Hepatic stellate cell (primary cell): ENCODE measurements at regions not wholly inside any gene's neighbourhood (a gene's known extent, or its start where the extent isn't known, plus 50 kb on each side); places are given as distances from the start of the nearest gene placed in this dataset.
"Not testable (repeated sequence)": the region's sequence is repeated elsewhere in the genome, so short reads cannot be mapped to it uniquely, and the experiment has no call there.

Experiments
- DNase-seq: peaks from one replicate; pipeline ENCODE4 v3.0.0; 2011; ENCODE audit warnings: low spot score

DNA sequence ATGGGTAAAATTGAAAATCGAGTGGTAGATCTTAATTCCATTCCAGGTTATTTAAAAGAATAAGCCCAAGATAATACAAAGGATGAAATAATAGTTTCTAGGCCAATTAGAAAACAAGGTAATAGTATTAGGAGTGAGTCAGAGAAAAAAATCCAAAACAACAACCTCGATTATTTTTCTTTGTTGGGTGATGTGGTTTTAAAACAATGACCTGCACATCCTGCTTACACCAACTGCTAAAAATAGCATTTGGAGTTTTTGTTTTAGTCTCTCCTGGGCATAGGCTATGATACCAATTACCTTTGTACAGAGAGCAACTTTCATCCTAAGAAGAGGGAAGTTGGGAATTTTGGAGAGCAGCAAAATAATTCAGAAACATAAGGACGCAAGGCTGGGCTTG lies 101.7 kb upstream of the MYO10 start:
- no peak for DNase-seq

DNA sequence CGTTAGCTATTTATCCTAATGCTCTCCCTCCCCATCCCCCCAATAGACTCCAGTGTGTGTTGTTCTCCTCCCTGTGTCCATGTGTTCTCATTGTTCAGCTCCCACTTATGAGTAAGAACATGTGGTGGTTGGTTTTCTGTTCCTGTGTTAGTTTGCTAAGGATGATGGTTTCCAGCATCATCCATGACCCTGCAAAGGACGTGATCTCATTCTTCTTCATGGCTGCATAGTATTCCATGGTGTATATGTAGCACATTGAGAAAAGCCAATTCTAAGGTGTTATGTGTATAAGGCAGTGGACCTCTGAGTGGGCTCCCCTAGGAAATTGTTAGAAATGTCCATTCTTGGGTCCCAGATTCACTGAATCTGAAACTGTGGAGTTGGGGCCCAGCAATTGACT lies 103.1 kb upstream of the MYO10 start:
- DNase-seq = no peak

DNA sequence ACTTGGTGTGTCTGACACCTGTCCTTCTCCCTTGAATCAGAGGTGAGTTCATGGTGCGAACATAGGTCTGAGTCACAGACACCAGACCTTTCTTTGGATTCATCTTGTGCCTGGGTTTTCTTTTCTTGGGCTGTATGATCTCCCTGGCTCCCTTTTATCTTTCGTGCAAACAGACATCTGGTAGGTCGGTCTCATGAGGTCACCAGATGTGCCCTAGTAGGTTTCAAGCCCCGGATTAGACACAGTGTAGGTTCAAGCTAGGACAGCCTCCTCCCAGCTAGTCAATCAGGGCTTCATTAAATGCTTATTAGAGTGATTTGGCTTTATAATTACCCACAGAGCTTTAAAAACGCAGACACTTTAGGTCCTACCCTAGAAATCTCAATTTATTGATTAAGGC lies 106.0 kb upstream of the MYO10 start:
- no peak for DNase-seq

DNA sequence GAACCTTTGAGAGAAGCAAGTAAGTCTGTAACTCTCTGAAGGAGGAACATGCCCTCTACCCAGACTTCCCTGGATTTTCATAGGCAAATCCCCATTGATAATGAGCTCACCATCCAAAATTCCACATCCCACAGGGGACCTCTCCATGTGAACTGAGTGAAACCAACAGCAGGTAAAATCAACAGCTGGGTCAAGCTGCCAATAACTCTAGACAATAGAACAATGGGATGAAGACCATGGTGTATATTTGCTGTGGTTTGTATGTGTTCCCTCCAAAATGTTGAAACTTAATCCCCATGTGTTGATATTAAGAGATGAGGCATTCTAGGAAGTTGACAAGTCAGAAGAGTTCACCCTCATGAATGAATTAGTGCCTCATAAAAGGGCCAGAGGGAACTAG lies 110.2 kb upstream of the MYO10 start:
- DNase-seq = no peak

DNA sequence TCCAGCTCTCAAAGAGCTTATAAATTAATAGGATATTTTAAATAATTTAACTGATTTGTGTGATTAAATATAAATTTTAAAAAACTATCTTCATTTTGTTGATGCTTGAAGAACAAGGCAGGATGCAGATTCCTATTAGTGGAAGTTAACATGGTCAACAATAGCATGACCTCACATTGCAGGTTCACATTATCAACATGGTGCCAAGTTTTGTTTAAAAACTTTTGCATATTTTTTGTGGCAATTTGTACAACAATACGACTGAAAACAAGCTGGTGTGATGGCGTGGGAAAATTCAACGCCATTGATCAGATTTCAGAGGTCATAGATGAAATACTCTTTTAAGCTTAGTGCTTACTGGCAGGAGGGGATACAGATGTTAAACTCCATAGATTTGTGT lies 114.1 kb upstream of the MYO10 start:
- no peak for DNase-seq

DNA sequence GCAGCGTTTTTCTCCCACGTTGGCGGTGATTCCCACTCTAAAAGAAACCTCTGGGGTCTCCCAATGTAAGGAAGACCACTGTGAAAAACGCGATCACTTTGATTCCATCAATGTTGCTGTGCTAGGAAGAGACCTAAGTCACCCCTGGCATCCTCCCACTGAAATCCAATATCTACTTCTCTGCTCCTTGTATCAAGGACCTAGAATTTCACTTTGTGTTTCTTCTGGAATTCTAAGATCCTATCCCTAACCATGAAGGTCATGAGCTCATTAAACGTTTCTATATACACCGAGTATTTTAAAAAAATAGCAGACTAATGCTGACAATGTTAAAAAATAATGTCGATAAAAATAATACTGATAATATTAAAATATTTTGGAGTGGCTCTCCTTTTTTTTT lies 118.8 kb upstream of the MYO10 start:
- no peak for DNase-seq

DNA sequence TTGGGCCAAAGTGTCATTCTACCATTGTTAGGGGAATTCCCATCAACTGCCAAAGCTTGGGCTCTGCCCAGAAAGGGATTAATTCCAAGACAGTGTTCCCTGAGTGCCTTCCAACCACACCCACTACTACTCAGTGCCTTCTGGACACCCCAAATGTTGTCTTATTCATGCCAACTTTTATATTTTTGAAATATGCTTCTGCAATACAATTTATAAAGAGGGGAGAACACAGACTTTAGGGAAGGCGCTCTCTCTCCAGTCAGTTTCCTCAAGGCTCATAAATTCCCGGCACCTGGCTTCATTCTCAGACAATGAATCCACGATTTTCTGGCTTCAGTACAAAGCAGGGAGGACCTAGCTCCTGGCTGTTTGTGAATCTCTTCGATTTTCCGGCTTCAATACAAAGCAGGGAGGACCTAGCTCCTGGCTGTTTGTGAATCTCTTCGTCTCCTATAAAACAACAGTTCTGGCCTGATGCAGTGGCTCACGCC lies 120.1 kb upstream of the MYO10 start:
- no peak for DNase-seq

DNA sequence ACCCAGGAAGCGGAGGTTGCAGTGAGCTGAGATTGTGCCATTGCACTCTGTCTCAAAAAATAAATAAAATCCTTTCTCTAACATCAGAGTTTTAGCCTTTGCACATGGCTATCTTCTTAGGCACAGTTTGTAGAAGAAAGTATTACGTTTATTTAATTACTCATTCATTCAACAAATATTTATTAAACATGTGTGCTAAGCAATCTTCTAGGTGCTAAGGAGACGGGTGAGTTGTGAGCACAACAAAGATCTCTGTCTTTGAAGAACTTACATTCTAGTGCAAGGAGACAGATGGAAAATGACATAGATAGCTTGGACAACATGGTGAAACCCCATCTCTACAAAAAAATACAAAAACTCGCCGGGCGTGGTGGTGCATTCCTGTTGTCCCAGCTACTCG lies 122.3 kb upstream of the MYO10 start:
- no peak for DNase-seq

DNA sequence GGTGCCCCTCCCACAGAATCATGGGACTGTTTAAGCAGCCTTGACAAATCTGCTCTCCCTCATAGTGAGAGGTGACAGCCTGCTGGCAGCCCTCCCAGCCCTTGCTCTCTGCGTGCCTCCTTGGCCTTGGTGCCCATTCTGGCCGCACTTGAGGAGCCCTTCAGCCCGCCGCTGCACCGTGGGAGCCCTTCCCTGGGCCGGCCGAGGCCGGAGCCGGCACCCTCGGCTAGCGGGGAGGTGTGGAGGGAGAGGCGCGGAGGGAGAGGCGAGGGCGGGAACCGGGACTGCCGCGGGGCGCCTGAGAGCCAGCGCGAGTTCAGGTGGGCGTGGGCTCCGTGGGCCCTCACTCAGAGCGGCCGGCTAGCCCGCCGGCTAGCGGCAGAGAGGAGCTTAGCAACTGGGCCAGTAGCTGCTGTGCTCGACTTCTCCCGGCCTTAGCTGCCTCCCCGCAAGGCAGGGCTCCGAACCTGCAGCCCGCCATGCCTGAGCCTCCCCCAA lies 125.9 kb upstream of the MYO10 start:
- no peak for DNase-seq

DNA sequence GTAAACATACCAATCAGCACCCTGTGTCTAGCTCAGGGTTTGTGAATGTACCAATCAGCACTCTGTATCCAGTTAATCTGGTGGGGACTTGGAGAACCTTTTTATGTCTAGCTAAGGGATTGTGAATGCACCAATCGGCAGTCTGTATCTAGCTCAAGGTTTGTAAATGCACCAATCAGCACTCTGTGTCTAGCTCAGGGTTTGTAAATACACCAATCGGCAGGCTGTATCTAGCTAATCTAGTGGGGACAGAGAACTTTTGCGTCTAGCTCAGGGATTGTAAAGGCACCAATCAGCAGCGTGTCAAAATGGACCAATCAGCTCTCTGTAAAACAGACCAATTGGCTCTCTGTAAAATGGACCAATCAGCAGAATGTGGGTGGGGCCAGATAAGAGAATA lies 126.7 kb upstream of the MYO10 start:
- DNase-seq = not testable (repeated sequence)

DNA sequence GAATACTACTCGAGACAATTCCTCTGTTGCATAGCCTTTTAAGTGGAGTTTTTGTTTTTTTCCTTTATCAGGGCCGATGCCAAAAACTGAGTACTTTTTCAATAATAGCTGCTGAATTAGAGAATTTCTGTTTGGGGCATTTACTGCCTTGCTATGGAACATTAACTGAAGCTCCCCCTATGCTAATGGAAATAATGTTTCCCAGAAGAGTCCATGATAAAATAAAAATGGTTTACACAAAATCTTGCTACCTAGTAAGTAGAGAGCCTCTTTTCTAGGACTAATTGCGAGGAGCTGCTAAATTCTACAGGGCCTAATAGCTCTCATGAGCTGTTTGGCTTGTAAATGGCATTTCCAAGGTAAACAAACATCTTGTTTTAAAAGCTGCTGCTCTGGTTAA lies 128.2 kb upstream of the MYO10 start:
- DNase-seq = no peak

DNA sequence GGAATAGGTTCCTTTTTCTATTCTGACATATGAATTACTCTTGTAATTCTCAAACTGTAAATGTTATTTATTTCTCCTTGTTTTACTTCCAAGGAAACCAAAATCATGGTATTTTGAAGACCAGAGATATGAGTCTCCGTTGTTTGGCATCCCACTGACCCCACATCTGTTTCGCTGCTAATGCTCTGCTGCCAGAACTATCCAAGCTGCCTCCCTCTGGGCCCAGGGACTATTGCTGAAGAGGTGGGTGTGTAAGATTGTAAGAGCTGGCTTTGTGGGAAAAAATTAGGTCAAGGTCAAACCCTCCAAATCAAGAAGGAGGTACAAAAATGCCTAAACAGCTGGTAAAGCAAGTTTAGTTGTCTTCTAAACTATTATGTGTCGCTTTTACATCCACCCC lies 129.4 kb upstream of the MYO10 start:
- DNase-seq = no peak

DNA sequence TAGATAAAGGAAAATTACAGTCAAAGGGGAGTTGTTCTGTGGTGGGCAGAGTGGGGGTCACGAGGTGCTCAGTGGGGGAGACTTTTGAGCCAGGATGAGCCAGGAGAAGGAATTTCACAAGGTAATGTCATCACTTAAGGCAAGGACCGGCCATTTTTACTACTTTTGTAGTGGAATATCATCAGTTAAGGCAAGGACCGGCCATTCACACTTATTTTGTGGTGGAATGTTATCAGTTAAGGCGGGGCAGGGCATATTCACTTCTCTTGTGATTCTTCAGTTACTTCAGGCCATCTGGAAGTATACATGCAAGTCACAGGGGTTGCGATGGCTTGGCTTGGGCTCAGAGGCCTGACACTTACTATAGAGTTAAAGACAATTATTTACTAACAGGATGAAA lies 129.9 kb upstream of the MYO10 start:
- not testable (repeated sequence) for DNase-seq

DNA sequence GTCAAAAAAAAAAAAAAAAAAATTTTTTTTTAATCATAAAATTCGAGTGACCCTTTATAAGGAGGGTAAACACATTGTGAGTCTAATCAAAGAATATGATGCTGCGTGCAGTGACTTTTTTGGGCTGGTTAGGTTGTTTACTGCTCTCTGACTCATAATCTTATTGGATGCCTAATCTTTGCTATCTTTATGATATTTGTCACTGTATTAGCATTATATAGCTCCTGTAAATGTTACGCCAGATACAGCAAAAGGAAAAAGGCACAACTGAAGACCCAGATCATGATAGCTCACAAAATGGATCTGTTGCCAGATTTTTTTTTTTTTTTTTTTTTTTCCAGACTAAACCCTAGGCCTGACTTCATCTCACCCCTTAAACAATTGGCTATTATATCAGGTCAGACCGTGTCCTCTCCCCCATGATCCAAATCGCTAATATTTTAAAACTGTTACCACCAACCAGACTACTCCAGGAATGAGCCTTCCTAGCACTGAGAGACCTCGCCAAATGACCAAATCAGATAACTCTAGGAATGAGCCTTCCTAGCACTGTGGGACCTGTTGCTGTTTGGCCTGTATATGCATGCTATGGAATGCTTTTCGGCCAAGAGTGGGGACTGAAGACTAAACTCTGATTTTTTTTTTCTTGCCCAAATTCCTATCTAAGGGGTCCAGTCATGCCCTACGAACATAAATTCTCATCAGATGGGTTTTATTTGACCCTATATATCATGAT lies 131.7 kb upstream of the MYO10 start:
- no peak for DNase-seq

DNA sequence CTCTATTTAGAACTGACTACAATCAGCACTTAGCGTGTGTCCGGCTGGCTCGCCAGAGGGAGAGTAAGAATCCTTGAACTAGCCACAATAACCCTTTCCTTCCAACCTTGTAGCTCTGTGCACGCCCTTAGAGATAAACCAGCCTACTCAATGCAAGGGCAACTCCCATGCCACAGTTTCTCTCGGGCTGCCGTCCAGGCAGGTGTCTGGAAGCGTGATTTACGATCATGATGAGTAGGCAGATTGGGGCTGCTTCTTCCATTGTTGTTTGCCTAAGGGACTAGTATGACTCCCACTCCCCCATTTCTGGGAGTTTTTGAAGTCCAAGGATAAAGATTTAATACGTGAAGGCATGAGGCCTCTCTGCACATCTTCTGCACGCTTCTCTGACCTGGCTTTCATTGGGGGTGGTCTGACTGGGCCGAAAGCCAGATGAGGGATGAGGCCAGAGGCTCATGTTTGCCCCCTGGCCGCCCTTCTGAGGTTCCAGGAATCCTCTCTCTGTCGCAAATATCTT lies 134.0 kb upstream of the MYO10 start:
- no peak for DNase-seq

DNA sequence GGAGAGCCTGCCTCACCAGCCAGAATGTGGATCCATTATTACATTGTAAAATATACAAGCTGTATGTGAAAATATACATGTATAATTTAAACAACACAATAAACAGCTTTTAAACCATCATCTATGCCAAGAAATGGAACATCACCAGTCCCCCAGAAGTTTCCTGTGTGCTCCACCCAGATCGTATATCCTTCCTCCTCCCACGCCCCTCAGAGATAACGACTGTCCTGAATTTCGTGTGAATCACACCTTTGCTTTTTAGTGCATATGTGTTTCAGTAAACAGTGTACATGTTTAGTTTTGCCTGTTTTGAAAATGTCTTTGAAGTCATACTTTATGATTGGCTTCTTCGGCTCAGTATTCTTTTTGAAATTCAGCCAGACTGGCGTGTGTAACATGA lies 134.6 kb upstream of the MYO10 start:
- DNase-seq = no peak

DNA sequence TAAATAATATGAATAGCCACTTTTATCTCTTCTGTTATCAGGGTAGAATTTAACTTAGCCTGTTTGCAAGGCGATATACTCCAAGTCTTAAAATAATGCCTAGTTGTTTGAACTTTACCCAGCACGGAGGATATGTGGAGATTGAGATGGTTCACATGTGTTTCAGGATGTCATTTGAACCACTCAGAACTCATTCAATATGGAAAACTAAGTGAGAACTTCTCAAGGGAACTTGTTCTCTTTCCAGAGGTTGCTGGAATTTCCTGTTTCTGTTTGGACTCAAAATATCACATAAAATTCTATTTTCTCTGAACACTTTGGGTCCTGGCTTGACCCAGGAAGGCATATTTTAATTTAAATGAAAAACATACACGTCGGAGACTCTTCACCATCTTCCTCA lies 139.1 kb upstream of the MYO10 start:
- no peak for DNase-seq

DNA sequence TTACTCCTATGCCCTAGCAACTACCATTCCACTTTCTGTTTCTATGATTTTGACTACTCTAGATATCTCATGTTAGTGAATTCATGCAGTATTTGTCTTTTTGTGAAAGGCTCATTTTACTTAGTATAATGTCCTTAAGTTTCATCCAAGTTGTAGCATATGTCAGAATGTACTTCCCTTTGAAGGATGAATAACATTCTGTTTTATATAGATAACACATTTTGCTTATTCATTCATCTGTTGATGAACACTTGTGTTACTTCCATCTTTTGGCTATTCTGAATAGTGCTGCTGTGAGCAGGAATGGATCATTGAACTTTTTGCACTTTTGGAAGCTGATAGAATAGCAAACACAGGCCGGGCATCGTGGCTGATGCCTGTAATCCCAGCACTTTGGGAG lies 140.2 kb upstream of the MYO10 start:
- no peak for DNase-seq

DNA sequence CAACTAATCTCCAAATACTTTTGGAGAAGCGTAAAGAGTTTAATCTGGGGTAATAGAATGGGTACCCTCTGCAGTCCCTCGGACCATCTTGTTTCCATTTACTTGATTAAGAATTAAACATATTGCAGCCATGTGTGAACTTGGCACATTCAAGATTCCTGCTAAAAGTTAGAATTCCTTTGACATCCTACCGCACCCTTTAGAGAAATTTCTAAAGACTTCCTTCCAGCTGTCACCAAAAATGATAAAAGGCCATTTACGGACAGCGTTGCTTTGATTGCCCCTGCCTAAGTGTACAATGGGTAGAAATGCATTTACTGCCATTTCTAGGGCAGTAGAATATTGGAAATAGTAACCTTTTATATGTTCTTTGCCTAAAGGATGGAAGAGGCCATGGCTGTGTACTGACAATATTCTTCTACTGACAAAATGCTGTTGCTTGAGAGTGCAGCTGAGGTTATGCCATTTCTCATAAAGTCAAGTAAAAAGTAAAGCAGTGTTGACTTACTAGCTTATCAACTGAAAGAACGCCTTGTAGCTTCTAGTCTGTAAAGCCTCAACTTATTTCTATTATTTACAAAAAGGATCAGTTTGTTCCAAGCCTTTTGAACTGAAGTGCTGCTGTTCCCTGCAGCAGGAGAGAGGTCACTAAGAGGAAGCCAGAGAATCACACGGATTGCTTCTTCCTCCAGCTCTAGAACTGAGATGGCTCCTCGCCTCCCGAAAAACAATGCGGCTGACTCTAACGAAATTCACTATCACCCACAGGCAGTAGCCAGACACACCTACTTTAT lies 139.8 kb upstream of the BASP1 start:
- no peak for DNase-seq

DNA sequence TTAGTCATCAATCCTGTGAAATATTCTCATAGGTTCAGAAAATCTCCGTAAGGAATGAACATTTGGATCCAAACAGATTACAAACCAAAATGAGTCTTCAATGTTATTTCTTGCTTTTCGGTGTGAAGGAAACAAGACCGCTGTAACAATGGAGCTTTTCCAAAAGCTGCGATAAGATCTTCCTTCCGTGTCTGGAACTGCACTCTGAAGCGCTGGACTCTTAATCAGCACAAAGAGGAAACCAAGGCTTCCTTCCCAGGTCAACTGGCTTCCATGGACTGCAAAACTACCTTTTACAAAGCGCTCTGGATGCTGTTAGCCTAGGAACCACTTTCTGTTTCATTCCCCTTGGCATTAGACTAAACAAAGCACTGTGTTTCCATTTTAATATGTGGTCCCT lies 137.9 kb upstream of the BASP1 start:
- no peak for DNase-seq

DNA sequence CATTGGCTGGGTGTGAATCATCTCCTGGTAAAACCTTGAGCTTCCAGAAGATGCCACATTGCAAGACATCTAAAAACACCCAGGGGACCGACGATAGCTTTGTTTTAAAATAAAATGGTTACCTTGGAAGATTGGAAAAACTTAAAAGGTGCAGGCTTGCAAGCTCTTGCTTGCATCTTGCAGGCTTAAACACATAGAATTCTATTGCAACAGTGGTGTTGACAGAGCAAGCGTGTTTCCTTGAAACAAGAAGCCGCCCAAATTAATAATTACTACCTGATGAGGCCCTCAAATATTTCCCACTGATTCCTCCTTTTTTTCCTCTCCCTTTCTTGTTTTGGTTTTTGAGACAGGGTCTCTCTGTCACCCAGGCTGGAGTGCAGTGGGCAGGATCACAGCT lies 137.1 kb upstream of the BASP1 start:
- no peak for DNase-seq

DNA sequence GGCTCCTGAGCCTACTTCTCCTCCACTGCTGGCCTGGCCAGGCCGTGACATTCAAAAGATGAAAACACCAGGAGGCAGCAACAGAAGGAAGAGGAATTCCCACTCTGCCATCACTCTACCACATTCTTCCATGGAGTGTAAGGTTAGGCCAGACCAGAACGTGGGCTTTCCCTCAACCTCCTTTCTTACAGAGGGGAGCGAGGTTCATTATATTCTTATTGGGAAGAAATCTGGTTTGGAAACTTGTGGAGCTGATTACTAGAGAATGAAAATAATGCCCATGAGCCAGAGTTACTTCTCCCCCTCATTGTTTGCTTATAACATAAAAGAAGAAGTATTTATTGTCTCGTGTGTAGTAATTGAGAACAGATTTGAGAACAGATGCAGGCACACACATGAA lies 136.3 kb upstream of the BASP1 start:
- DNase-seq = no peak

DNA sequence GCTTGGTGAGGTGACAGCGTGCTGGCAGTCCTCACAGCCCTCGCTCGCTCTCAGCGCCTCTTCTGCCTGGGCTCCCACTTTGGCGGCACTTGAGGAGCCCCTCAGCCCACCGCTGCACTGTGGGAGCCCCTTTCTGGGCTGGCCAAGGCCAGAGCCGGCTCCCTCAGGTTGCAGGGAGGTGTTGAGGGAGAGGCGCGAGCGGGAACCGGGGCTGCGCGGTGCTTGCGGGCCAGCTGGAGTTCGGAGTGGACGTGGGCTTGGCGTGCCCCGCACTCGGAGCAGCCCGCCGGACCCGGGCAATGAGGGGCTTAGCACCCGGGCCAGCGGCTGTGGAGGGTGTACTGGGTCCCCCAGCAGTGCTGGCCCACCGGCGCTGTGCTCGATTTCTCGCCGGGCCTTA lies 134.2 kb upstream of the BASP1 start:
- DNase-seq = not testable (repeated sequence)
